ENCODE measurements at regions not wholly inside any gene's neighbourhood (a gene's known extent, or its start where the extent isn't known, plus 50 kb on each side); places are given as distances from the start of the nearest gene placed in this dataset.

- no peak for TF ChIP-seq POLR2A (IDR thresholded peaks at IDR 0.05; ENCODE audit: low read length)
- TF ChIP-seq GATA1 (IDR thresholded peaks at IDR 0.05; ENCODE audit: low read depth, low read length), result no peak
Observed at GRCh38 chr1:30571380-30571779, 152.0 kb downstream of the MATN1 start.

Measured in erythroblast (primary cell).